Osteocyte (in vitro differentiated cells): ENCODE measurements at regions not wholly inside any gene's neighbourhood (a gene's known extent, or its start where the extent isn't known, plus 50 kb on each side); places are given as distances from the start of the nearest gene placed in this dataset.

ENCODE experiments used
- DNase-seq: peaks from one replicate; pipeline ENCODE4 v3.0.0; 2021; ENCODE audit warnings: mixed read lengths; ENCODE audit not compliant: unreplicated experiment; ENCODE audit errors: extremely low spot score
- H3K27ac Mint-ChIP-seq: one replicate; pipeline ENCODE4 v1.8.0; 2021; ENCODE audit warnings: mild to moderate bottlenecking, mixed read lengths; ENCODE audit not compliant: unreplicated experiment
- H3K27me3 Mint-ChIP-seq: one replicate; pipeline ENCODE4 v1.8.0; 2021; ENCODE audit warnings: mixed read lengths; ENCODE audit not compliant: unreplicated experiment
- H3K36me3 Mint-ChIP-seq: one replicate; pipeline ENCODE4 v1.8.0; 2021; ENCODE audit warnings: mixed read lengths; ENCODE audit not compliant: unreplicated experiment
- H3K4me1 Mint-ChIP-seq: one replicate; pipeline ENCODE4 v1.8.0; 2021; ENCODE audit warnings: mixed read lengths; ENCODE audit not compliant: unreplicated experiment
- H3K4me3 Mint-ChIP-seq: one replicate; pipeline ENCODE4 v1.8.0; 2021; ENCODE audit warnings: mild to moderate bottlenecking, moderate library complexity, mixed read lengths; ENCODE audit not compliant: unreplicated experiment
- H3K9me3 Mint-ChIP-seq: one replicate; pipeline ENCODE4 v1.8.0; 2021; ENCODE audit warnings: mixed read lengths; ENCODE audit not compliant: unreplicated experiment
- TF ChIP-seq, protein P1 (sequence below): fragments of 200-600 bp; sonication (generic); IDR thresholded peaks from 2 replicates; pipeline ENCODE4 v1.5.0; 2021; ENCODE audit warnings: antibody characterized with exemption, mild to moderate bottlenecking, moderate library complexity

DNA sequence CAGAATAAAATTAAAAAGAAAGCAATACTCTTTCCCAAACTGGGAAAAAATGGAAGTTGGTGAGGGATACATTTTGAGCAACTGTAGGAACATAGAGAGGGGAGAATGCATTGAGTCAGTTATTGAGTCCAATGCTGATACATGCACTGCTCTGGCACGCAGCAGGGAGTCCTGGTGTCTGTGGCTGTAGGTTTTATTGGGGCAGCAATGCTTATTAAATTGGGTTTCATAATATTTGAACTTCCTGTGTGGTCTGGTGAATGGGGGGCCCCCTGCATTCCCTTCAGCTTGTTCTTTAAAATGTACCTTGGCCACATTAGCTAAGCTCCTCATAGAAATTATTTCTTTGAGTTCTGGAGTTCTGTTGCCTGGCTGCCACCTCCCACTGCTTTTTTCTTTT lies 125.2 kb upstream of the ELAC2 start:
- no peak for DNase-seq
- TF ChIP-seq, protein P1, sequence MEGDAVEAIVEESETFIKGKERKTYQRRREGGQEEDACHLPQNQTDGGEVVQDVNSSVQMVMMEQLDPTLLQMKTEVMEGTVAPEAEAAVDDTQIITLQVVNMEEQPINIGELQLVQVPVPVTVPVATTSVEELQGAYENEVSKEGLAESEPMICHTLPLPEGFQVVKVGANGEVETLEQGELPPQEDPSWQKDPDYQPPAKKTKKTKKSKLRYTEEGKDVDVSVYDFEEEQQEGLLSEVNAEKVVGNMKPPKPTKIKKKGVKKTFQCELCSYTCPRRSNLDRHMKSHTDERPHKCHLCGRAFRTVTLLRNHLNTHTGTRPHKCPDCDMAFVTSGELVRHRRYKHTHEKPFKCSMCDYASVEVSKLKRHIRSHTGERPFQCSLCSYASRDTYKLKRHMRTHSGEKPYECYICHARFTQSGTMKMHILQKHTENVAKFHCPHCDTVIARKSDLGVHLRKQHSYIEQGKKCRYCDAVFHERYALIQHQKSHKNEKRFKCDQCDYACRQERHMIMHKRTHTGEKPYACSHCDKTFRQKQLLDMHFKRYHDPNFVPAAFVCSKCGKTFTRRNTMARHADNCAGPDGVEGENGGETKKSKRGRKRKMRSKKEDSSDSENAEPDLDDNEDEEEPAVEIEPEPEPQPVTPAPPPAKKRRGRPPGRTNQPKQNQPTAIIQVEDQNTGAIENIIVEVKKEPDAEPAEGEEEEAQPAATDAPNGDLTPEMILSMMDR, result no peak
- H3K27me3 Mint-ChIP-seq, result peaks cover 30% of the 10 kb centered on the region
- H3K9me3 Mint-ChIP-seq, result no peaks in the 10 kb centered on the region
- H3K4me3 Mint-ChIP-seq, result no peak overlapping the region
- H3K27ac Mint-ChIP-seq, result no peak overlapping the region
- H3K36me3 Mint-ChIP-seq, result no peaks in the 10 kb centered on the region
- no peaks in the 10 kb centered on the region for H3K4me1 Mint-ChIP-seq

DNA sequence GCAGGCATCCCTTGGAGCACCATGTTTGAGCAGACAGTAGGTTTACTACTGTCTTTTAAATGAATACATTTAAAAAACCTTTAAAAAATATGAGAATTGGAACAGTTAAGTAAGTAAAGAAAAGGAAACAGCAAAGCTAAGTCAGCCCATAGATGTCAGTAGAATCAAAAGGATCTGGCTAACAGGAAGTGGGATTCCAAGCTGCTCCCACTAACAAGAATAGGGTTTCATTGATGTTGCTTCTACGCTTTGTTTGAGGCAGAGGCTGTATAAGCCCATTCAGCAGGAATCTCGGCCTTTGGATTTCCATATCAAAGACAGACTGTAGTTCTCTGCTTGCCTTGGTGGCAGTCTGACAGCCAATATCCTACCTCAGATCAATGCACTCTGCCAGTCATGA lies 122.9 kb upstream of the ELAC2 start:
- Mint-ChIP-seq H3K4me3 (no peak overlapping the region), H3K9me3 (no peaks in the 10 kb centered on the region), H3K36me3 (no peaks in the 10 kb centered on the region), H3K27me3 (peaks cover 20% of the 10 kb centered on the region), H3K4me1 (no peaks in the 10 kb centered on the region), H3K27ac (no peak overlapping the region)
- DNase-seq, result no peak
- TF ChIP-seq, protein P1, result peak; percentile 33

DNA sequence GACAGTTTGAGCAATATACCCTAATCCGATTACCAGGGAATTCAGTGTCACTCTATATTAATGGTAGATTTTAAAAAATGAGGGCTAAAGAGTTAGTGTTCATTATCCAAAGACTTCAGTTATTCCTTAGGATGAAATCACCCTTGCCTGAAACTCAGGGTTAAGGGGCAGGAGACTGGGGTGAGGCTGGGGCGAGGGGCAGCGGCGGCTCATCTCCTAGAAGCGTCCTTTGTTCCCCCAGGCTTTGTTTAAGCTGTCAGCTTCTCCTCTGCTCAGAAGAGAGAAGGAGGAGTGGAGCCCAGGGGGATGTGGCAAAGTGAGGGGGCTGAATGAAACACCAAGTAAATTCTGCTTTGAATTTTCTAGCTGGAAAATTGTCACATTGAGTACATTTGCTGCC lies 117.7 kb upstream of the ELAC2 start:
- H3K36me3 Mint-ChIP-seq, result no peaks in the 10 kb centered on the region
- H3K4me3 Mint-ChIP-seq, result no peak overlapping the region
- TF ChIP-seq, protein P1, result no peak
- no peaks in the 10 kb centered on the region for H3K9me3 Mint-ChIP-seq
- peaks cover 10% of the 10 kb centered on the region for H3K27me3 Mint-ChIP-seq
- H3K4me1 Mint-ChIP-seq, result no peaks in the 10 kb centered on the region
- H3K27ac Mint-ChIP-seq, result no peak overlapping the region
- no peak for DNase-seq

DNA sequence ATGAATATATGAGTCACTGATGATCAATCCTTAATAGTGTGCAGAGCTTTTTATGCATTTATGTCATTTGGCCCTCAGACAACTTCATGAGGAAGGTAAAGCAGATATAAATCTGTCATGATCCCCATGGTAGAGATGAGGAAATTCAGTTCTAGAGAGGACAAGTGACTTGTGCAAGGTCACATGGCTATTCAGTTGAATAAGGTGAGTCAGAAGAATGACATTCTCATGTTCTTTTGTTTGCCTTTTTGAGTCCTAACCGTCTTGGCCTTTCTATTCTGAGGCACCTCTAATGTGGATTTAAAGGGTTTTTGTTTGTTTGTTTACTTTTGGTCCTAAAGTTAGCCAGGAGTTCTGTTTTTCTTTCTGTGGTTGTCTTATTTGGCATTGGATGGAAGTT lies 116.2 kb upstream of the ELAC2 start:
- H3K4me3 Mint-ChIP-seq, result no peak overlapping the region
- DNase-seq, result no peak
- peaks cover 7% of the 10 kb centered on the region for H3K27me3 Mint-ChIP-seq
- H3K9me3 Mint-ChIP-seq, result no peaks in the 10 kb centered on the region
- no peaks in the 10 kb centered on the region for H3K36me3 Mint-ChIP-seq
- H3K27ac Mint-ChIP-seq, result no peak overlapping the region
- TF ChIP-seq, protein P1, result no peak
- H3K4me1 Mint-ChIP-seq, result no peaks in the 10 kb centered on the region

DNA sequence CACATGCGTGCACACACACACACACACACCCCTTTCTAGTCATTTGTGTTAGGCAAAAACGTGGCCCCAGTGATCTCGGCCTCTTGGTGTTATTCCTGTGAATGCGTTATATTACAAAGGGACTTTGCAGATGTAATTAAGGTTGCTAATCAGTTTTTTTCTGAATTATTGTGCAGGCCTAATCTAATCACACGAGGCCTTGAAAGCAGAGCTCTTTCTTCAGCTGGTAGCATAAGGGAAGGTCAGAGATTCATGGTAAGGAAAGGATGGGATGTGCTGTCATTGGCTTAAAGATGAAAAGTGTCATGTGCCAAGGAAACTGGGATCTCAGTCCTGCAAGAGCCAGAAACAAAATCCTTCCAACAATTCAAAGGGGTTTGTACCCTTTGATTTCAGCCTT lies 113.4 kb upstream of the ELAC2 start:
- no peak overlapping the region for H3K27ac Mint-ChIP-seq
- H3K9me3 Mint-ChIP-seq, result no peaks in the 10 kb centered on the region
- TF ChIP-seq, protein P1, result no peak
- no peaks in the 10 kb centered on the region for H3K36me3 Mint-ChIP-seq
- no peak overlapping the region for H3K4me3 Mint-ChIP-seq
- H3K4me1 Mint-ChIP-seq, result no peaks in the 10 kb centered on the region
- peaks cover 5% of the 10 kb centered on the region for H3K27me3 Mint-ChIP-seq
- no peak for DNase-seq
